Globus pallidus (tissue), 1 donor: ENCODE measurements at regions not wholly inside any gene's neighbourhood (a gene's known extent, or its start where the extent isn't known, plus 50 kb on each side); places are given as distances from the start of the nearest gene placed in this dataset.
"Not testable (repeated sequence)": the region's sequence is repeated elsewhere in the genome, so short reads cannot be mapped to it uniquely, and the experiment has no call there.

Source experiments
- DNase-seq: peaks from one replicate; pipeline ENCODE4 v3.0.0-alpha.2; 2015; ENCODE audit warnings: low spot score

GRCh38 chr15:59833366-59833765 lies 144.2 kb upstream of the BNIP2 start:
- no peak for DNase-seq

DNA sequence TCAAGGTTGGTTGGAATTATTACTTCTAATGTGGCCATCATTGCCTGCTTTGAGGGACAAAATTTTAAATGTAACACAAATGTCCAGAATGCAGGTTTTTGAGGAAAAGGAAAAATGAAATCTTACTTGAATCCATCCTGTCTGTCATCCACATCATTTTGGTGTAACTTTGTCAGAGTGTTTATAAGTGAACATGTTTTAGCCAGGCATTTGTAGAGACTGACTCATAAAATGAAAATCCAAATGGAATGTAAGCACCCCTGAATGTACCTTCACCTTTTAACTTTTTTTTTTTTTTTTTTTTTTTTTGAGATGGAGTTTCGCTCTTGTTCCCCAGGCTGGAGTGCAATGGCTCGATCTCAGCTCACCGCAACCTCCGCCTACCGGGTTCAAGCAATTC lies 141.8 kb upstream of the BNIP2 start:
- no peak for DNase-seq

- no peak for DNase-seq
Observed at GRCh38 chr15:59830098-59830497, 141.0 kb upstream of the BNIP2 start.

GRCh38 chr15:59828861-59829260 lies 139.7 kb upstream of the BNIP2 start:
- no peak for DNase-seq

- no peak for DNase-seq
Observed at GRCh38 chr15:59828263-59828662, 139.1 kb upstream of the BNIP2 start.

- DNase-seq, result no peak
Observed at GRCh38 chr15:59825901-59826300, 136.8 kb upstream of the BNIP2 start.

DNA sequence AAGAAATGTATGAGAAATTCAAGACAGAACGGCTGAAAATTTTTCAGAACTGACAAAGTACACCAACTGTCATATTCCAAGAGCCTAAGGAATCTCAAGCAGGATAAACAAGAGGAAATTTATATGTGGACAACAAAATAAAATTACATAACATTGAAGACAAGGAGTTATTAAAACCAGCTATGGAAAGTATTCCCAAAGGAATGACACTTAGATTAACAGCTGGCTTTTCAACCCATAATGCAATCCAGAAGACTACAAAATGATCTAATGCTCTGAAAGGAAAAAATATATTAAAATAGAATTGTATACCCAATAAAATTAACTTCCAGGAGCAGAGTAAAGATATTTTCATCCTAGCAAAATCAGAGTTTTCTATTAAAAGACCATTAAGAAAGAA lies 132.2 kb upstream of the BNIP2 start:
- no peak for DNase-seq

GRCh38 chr15:59819092-59819491 lies 130.0 kb upstream of the BNIP2 start:
- DNase-seq, result no peak

DNA sequence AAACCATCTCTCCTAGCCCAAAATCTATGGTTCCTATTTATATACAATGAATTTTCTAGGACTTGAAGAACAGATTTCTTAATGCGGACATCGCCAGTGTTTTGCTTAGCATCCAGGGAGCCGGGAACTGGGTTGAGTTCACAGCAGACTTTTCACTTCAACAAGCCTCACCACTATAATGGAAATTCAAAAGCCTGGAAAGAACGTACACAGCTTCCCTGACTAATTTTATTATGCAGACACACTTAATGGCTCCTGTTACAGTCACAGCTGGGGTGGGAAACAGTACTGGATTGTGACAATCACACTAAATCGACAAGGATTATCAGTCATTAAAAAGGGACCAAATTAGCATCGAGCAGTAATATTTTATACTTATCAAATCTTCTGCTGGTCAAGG lies 129.2 kb upstream of the BNIP2 start:
- DNase-seq, result no peak

GRCh38 chr15:59817834-59818233 lies 128.7 kb upstream of the BNIP2 start:
- no peak for DNase-seq

DNA sequence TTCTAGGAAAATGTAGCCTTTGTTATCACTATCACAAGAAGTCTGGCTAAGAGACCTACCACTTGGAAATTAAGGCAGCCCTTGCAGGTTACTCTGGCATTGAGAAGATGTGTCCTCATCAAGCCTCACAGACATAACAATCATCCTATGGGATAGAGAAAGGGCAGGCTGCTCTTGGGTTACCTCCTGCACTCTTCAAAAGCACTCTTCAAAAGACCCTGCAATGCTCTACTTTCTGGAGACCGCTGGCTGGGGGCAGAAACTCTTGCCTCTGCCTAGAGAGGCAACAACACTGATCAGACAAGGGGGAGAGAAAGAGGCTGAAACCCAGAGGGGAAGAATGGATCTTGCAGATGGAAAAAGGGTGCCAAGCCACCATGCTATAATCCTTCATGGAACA lies 127.9 kb upstream of the BNIP2 start:
- DNase-seq, result no peak

DNA sequence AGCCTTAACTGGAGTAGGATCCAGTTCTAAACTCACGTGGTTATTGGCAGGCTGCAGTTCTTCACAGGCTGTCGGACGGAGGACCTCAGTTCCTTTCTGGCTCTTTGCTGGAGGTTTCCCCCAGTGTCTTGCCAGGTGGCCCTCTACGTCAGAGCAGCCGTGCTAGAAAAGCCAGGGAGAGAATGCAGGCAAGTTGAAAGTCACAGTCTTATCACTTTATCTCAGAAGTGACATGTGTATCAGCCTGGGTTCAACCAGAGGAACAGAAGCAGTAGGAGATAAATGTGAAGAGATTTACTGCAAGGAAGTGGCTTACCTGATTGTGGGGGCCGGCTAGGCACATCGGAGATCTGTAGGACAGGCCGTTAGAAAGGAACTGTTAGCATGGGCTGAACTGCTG lies 125.3 kb upstream of the BNIP2 start:
- DNase-seq, result no peak

GRCh38 chr15:59812889-59813288 lies 123.8 kb upstream of the BNIP2 start:
- DNase-seq, result no peak

- no peak for DNase-seq
Observed at GRCh38 chr15:59812250-59812870, 123.2 kb upstream of the BNIP2 start.

- DNase-seq, result not testable (repeated sequence)
Observed at GRCh38 chr15:59803293-59803966, 114.3 kb upstream of the BNIP2 start.

DNA sequence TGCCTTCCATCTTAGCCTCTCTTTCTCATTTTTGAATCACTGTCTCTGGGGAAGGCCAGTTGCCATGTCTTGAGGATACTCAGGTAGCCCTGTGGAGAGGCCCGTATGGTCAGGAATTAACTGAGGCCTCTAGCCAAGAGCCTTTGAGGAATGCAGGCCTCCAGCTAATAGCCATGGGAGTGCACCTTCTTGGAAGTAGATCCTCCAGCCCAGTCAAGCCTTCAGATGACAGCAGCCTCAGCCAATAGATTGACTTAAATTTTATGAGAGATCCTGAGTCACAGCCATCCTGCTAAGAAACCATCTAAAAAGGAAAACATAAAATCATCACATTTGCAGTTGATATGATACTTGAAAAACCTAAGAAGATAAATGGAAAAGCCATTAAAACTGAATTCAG lies 112.5 kb upstream of the BNIP2 start:
- no peak for DNase-seq

DNA sequence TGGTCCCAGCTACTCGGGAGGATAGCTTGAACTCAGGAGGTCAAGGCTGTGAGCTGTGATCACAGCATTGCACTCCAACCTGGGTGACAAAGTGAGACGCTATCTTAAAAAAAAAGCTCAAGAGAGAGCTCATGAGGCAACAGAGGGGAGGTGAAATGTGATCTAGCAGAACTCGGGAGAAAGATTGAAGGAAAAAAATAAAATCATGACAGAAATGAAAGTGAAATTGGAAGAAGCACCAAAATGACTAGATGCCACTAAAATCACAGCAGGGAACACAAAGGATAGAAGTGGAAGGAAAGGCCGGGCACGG lies 109.4 kb upstream of the BNIP2 start:
- DNase-seq, result no peak

DNA sequence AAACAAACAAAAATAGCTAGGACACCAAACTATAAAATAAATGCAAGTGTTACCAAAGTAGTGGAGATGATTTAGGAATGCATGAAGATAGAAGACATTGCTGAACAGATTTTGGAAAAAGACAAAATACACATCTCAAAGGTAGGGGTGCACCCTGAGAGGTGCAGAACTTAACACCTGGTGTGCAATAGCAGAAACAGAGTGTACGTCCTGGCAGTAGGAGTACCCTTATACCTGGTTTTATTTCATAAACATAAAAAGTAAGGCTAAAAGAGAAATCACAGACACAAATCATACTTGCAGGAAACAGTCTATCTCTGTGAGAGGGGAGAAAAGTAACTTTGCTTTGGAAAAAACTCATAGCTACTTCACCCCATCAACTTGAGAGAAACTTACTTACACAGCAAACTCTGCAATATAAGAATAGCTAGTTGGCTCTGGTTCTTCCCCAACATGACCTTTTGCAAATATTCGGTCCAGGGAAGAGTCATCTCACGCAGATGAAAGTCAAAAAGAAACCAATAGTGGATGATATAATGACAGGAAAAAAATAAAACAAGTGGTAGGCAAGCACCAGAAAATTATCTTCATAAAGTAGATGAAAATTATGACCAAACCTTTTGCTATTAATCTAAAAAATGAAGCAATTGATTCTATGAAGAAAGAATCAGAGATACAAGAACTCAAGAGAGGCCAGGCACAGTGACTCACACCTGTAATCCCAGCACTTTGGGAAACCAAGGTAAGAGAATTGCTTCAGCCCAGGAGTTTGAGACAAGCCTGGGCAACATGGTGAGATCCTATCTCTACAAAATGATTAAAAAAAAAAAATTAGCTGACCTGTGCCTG lies 108.9 kb upstream of the BNIP2 start:
- no peak for DNase-seq

GRCh38 chr15:59794229-59794886 lies 105.2 kb upstream of the BNIP2 start:
- DNase-seq, result no peak

- DNase-seq, result no peak
Observed at GRCh38 chr15:59792359-59792758, 103.2 kb upstream of the BNIP2 start.

DNA sequence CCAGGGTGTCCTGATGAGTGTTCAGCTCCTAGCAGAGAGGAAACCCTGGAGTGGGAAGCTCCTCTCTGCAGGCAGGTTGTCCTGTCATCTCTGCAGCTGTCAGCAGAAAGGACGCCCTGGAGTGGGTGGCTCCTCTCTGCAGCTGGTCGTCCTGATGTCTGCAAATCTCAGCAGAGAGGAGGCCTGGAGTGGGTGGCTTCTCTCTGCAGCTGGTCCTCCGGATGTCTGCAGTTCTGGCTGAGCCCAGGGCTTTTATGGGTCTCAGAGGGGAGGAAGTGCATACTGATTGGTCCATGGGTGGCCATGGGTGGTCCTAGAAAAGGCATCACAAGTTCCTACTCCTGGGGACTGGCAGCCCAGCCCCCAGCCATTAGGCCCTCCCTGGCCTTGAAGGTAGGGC lies 102.6 kb upstream of the BNIP2 start:
- no peak for DNase-seq

DNA sequence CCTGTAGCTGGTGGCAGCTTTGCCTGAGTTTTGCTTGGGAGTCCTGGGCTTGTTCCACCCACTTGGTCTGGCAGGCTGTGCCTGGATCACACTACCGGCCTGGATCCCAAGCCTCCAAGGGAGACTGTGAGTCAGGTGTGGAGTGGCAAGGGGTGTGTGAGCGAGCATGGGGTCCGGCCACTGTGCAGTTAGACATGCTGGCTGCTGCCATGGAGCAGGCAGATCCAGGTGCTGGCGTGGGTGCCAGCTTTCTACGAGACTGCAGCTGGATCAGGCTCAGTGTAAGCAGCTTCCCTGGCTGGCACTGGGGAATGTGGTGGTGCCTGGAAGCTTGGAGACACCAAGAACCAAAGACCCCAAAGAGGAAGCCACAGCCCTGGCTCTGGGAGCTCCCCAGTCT lies 102.0 kb upstream of the BNIP2 start:
- no peak for DNase-seq

DNA sequence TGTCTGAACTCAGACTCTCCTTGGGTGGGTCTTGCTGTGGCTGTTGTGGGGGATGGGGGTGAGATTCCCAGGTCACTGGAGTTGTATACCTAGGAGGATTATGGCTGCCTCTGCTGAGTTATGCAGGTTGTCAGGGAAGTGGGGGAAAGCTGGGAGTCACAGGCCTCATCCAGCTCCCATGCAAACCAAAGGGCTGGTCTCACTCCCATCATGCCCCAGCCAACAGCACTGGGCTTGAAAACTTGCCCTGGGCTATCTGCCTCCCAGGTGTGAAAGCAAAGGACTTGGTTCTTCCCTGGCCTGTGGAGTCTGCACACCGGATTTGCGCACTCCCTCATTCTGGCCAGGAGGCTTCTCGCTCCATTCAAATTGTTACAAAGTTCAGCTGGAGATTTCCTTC lies 97.3 kb upstream of the BNIP2 start:
- not testable (repeated sequence) for DNase-seq
